GM18505 (cell line): ENCODE measurements at regions not wholly inside any gene's neighbourhood (a gene's known extent, or its start where the extent isn't known, plus 50 kb on each side); places are given as distances from the start of the nearest gene placed in this dataset.

ENCODE experiments used
- ATAC-seq: cut with Tn5 transposase; IDR thresholded peaks from one replicate; pipeline ENCODE4 v1.9.1; 2021; ENCODE audit not compliant: unreplicated experiment
- POLR2A ChIP-seq: IDR thresholded peaks from 4 replicates; pipeline ENCODE4 v1.6.1; 2011; ENCODE audit warnings: borderline replicate concordance; ENCODE audit not compliant: insufficient read depth, insufficient read length; ENCODE audit errors: extremely low read depth

DNA sequence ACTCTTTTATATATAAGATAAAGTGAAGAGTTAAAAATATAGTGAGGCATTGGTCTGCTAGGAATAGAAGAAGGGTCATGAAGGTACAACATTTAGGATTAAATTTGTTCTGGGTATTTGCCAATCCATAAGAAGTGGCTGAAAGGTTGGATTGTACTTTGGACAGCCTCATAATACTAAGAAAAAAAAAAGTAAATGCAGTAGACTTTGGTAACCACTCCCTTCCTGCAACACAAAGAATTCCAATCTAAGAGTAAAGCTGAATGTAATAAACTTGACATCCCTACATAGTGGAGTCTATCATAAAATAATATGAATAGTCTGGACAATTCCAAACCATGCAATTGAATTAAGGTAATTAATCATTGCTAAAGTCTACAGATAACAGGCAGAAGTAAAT lies 2294.4 kb downstream of the LRRC4C start:
- no peak for ATAC-seq

DNA sequence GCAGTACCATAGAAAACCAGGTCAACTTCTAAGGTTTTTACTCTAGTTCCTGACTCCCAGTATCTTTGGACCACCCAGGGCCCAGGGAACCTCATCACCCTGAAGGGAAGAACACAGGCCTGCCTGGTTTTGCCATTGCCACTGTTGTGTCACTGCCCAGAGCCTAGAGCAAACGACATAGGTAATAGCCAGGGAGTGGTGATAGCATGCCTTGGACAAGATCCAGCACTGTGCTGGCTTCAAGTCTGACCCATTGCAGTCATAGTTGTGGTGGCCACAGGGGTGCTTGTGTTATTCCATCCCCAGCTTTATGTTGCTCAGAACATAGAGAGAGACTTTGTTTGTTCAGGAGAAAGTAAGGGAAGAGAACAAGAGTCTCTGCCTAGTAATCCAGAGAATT lies 2310.2 kb downstream of the LRRC4C start:
- ATAC-seq, result no peak

More for the DNA sequence above, 2294.4 kb downstream of the LRRC4C start:
- TF ChIP-seq POLR2A, result no peak

GRCh38 chr11:39145346-39145745 lies 2314.1 kb downstream of the LRRC4C start:
- ATAC-seq, result no peak

More for the DNA sequence above, 2310.2 kb downstream of the LRRC4C start:
- no peak for TF ChIP-seq POLR2A

DNA sequence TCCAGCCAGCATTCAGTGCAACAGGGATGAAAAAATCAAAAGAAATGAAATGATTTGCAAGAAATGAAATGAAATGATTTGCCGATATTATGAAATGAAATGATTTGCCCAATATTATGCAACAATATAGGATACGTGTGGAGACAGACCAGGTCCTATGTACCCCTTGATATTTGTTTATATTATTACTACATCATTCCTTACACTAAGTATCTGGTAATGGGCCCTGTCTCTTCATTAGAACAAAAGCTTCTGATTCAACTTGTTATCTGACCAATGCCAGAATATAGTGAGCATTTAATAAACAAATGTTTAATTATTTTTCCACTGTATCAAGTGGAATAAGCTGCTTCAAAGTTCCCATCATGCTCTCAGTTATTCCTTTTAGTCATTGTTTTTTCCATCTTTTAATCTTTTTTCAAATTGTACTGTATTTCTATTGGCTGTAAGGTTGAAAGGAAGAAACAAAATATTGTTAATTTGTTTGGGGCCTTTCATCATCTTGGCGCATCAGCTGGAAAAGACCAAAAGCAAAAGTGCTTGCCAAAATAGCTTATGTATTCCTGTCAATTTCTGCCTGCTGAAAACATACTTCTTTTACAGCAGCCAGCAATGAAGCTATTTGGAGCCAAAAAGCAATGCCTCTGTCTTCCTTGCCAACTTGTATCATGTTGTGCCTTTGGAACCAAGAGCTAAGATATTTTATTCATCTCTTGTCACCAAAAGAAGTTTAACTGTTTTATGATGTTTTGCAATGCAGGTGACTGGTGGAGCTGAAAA lies 2314.9 kb downstream of the LRRC4C start:
- TF ChIP-seq POLR2A, result no peak
- ATAC-seq, result no peak

More at GRCh38 chr11:39145346-39145745, 2314.1 kb downstream of the LRRC4C start:
- TF ChIP-seq POLR2A, result no peak

DNA sequence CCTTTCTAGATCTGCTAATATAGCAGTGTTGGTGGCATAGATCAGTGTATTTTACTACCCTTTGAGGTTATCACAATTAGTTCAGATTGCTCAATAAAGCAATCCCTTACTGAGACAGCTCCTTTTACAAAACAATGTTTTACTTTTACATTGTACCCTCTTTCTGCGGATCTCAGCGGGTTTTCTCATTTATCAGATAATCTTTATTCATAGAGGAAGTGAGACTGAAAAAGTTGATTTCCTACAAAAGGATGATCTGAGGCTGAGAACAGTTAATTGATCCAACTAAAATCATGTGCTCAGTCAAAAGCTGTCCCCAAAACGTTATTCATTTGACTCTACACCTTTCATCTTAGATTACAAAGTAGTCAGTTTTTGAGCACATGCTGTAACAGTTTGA lies 2319.9 kb downstream of the LRRC4C start:
- no peak for ATAC-seq
- no peak for TF ChIP-seq POLR2A

DNA sequence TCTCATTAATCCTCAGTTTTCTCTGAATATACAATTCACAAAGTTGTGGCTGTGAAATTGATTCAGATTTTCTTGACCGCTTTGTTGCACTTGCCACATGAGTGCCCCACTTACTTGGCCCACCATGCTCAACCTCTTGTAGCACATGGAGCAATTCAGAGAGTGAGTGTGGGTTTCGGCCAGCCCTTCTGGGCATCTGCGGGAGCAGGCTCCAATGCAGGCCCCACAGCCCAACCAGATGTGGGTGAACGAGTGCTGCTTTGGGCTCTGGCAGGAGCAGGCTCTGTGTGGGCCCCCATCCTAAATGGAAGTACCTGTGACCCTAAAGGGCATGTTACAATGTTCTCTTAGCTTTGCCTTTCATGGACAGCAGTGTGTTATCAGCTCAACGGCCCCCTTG lies 2338.6 kb downstream of the LRRC4C start:
- no peak for ATAC-seq
- no peak for TF ChIP-seq POLR2A

GRCh38 chr11:39113606-39114005 lies 2345.8 kb downstream of the LRRC4C start:
- TF ChIP-seq POLR2A, result no peak

DNA sequence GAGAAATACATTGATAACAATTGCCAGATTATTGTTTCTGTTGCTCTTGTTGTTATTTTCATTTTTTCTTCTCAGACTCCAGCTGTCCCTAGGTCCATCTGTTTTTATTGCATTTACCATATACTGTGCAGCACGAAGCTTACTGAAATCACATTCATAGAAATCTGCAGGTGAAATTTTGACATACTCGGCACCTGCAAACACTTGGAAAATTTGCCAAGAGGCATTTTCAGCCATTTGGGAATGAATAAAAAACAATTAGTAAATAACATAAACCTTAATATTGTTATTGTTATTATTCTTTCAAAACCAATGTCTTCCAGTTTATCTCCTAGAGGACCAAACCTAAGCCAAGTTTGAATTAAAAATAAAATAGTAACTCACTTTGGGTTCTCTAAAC lies 2357.2 kb downstream of the LRRC4C start:
- ATAC-seq, result no peak
- no peak for TF ChIP-seq POLR2A

More at GRCh38 chr11:39113606-39114005, 2345.8 kb downstream of the LRRC4C start:
- no peak for ATAC-seq

GRCh38 chr11:39078465-39078864 lies 2381.0 kb downstream of the LRRC4C start:
- no peak for TF ChIP-seq POLR2A
- no peak for ATAC-seq

DNA sequence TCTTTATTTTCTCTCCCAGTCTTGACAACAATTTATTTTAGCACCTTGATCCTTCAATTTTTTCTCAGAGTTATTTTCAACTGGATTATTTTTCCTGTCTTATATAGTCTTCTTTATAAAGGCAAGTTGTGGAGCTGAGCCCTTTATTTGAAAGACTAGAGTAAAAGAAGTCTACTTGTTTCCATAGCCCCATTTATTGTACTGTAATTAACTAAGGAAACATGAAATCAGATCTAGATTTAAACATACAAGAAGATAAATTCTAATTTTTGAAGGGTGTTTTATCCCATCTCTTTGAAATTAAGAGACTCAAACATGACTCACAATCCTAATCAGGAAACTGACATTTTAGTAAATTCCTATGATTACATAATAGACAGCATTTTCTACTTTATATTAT lies 2421.8 kb downstream of the LRRC4C start:
- ATAC-seq, result no peak
- no peak for TF ChIP-seq POLR2A

DNA sequence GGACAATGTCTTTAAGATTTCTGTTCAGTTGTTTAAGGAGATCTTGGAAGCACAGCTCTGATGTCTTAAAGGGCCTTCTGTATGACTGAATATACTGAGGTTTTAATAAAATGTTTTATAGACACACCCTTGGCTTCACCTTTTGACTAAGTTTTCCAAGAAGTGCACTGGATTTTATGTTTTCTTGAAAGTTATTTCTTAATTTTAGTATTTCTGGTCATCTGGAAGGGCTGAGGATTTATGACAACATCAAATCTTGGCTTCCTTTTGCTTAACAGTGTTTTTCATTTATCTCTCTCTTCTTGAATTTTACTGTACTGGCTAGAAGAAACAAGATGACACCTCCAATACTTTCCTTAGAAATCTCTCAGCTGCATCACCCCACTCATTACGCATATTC lies 2423.4 kb downstream of the LRRC4C start:
- no peak for ATAC-seq
- TF ChIP-seq POLR2A, result no peak

GRCh38 chr11:39021539-39021938 lies 2423.5 kb upstream of the RAG2 start:
- no peak for TF ChIP-seq POLR2A
- no peak for ATAC-seq

DNA sequence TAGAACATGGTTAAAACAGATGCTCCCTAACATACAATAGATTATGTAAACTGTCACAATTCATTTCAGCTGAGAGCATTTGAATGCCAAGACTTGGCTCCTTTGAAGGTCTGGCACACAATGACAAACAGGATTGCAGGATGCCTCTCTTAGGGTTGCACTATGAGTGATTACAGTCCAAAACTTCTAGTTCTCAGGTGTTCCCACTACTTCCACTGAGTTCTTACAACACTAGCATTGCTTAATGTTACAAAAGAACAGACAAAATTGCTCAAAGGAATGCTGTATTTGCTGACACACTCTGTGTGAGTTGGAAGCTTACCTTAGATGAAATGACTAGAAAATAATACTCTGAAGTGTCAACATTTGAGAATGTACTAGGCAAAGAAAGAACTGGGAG lies 2413.8 kb upstream of the RAG2 start:
- ATAC-seq, result no peak
- TF ChIP-seq POLR2A, result no peak

- ATAC-seq, result no peak
- TF ChIP-seq POLR2A, result no peak
These were observed 2392.8 kb upstream of the RAG2 start for GRCh38 chr11:38990841-38991240.
